ENCODE measurements at regions not wholly inside any gene's neighbourhood (a gene's known extent, or its start where the extent isn't known, plus 50 kb on each side); places are given as distances from the start of the nearest gene placed in this dataset.

DNA sequence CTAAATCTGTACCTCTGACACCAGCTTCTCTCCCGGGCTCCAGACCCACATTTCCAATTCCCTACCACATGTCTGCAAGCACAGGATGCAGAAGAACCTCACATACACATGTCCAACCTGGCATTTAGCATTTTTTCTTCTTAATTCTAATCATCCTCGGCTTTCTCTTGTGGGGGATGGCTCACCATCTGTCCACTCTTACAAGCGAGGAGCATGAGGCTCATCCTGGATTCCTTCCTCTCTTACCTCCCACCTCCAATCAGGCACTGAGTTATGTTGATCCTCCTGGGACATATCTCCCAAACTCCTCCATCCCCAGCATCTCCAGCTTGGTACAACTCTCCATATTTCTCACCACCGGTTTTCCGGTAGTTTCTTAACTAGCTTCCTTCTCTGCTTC lies 149.8 kb upstream of the LARGE1 start:
- no peaks in the 10 kb centered on the region for H3K36me3 ChIP-seq (ENCODE audit: control insufficient read depth in 2 of 2, insufficient read depth in 2 of 2, low read length in 1 of 2)
- WGBS = 93% methylated on average over 5 of the region's 5 CpGs
- H3K4me3 ChIP-seq (ENCODE audit: low read length in 2 of 2) = no peak overlapping the region
- no peak for DNase-seq (ENCODE audit: low read depth in 6 of 9, low spot score in 9 of 9)
- H3K4me1 ChIP-seq (ENCODE audit: control insufficient read depth in 2 of 2, insufficient read depth in 2 of 2, low read length in 2 of 2) = no peaks in the 10 kb centered on the region
- no peak overlapping the region for H3K27ac ChIP-seq (ENCODE audit: low read depth in 1 of 2, low read length in 1 of 2)
- H3K27me3 ChIP-seq (ENCODE audit: control insufficient read depth in 2 of 2, insufficient read depth in 1 of 2, low read length in 1 of 2) = no peaks in the 10 kb centered on the region
- H3K9me3 ChIP-seq (ENCODE audit: control insufficient read depth in 2 of 2, insufficient read depth in 1 of 2, low read length in 1 of 2) = no peaks in the 10 kb centered on the region

DNA sequence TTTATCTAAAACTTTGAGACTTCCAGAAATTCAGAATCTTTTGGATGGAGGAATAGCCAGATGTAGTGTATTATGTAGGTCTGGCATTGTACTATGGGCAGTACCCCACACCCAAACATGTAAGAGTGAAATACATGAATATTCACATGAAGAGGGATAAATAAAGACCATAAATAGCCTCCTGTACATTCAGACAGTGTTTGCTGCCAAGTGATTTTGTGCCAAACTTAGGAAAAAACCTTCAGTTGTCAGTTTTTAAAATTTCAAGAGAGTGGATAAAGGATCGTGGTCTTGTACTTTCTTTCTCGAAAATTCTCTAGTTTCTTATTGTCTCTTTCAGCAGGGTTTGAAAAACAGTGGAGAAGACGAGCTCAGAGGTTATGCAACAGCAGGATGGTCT lies 150.3 kb upstream of the LARGE1 start:
- no peaks in the 10 kb centered on the region for H3K27me3 ChIP-seq (ENCODE audit: control insufficient read depth in 2 of 2, insufficient read depth in 1 of 2, low read length in 1 of 2)
- H3K36me3 ChIP-seq (ENCODE audit: control insufficient read depth in 2 of 2, insufficient read depth in 2 of 2, low read length in 1 of 2) = no peaks in the 10 kb centered on the region
- no peak overlapping the region for H3K4me3 ChIP-seq (ENCODE audit: low read length in 2 of 2)
- no peak overlapping the region for H3K27ac ChIP-seq (ENCODE audit: low read depth in 1 of 2, low read length in 1 of 2)
- H3K4me1 ChIP-seq (ENCODE audit: control insufficient read depth in 2 of 2, insufficient read depth in 2 of 2, low read length in 2 of 2) = no peaks in the 10 kb centered on the region
- H3K9me3 ChIP-seq (ENCODE audit: control insufficient read depth in 2 of 2, insufficient read depth in 1 of 2, low read length in 1 of 2) = no peaks in the 10 kb centered on the region
- WGBS = 72% methylated on average over 3 of the region's 3 CpGs
- DNase-seq (ENCODE audit: low read depth in 6 of 9, low spot score in 9 of 9) = no peak

DNA sequence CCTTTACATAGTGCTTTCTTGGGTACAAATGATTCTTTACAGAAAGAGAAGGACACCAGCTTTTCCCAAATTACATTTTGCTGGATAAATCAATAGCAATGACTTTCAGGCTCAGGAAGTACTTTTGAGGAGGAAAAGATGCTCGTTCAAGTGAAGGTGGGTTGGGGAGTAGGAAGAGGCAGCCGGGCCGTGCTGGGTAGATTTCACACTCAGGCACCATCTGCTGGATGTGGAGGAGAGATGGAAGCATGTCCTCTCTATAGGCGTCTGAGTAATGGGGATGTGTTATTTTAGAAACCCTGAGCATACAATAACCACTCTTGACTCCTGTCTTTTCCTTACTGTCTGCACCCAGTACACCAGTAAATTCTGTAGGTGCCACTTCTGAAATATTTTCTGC lies 152.3 kb upstream of the LARGE1 start:
- Histone ChIP-seq H3K27ac (ENCODE audit: low read depth in 1 of 2, low read length in 1 of 2) (no peak overlapping the region), H3K27me3 (ENCODE audit: control insufficient read depth in 2 of 2, insufficient read depth in 1 of 2, low read length in 1 of 2) (no peaks in the 10 kb centered on the region), H3K4me3 (ENCODE audit: low read length in 2 of 2) (no peak overlapping the region), H3K4me1 (ENCODE audit: control insufficient read depth in 2 of 2, insufficient read depth in 2 of 2, low read length in 2 of 2) (no peaks in the 10 kb centered on the region), H3K36me3 (ENCODE audit: control insufficient read depth in 2 of 2, insufficient read depth in 2 of 2, low read length in 1 of 2) (no peaks in the 10 kb centered on the region), H3K9me3 (ENCODE audit: control insufficient read depth in 2 of 2, insufficient read depth in 1 of 2, low read length in 1 of 2) (no peaks in the 10 kb centered on the region)
- DNase-seq (ENCODE audit: low read depth in 6 of 9, low spot score in 9 of 9) = no peak
- WGBS = 78% methylated on average over 4 of the region's 4 CpGs

DNA sequence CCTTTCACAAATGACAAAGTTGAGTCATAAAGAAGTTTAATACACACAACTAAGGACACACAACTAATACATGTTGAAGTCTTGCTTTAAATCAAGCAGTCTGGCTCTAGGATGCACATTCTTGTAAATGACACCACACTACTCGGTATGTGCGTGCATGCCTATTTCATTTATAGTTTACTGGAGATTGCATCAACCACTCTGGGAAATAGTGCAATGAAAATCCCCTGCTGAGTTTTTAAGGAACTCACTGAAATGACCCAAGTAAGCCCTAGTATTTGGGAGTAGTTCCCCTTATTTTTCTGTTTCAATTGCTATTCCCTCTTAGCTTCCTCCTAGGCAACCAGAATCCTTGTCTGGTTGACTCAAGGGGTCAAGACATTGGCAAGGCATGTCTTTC lies 160.2 kb upstream of the LARGE1 start:
- H3K27me3 ChIP-seq (ENCODE audit: control insufficient read depth in 2 of 2, insufficient read depth in 1 of 2, low read length in 1 of 2) = no peaks in the 10 kb centered on the region
- no peaks in the 10 kb centered on the region for H3K36me3 ChIP-seq (ENCODE audit: control insufficient read depth in 2 of 2, insufficient read depth in 2 of 2, low read length in 1 of 2)
- DNase-seq (ENCODE audit: low read depth in 6 of 9, low spot score in 9 of 9) = no peak
- 95% methylated on average over 2 of the region's 2 CpGs for WGBS
- no peaks in the 10 kb centered on the region for H3K4me1 ChIP-seq (ENCODE audit: control insufficient read depth in 2 of 2, insufficient read depth in 2 of 2, low read length in 2 of 2)
- no peak overlapping the region for H3K27ac ChIP-seq (ENCODE audit: low read depth in 1 of 2, low read length in 1 of 2)
- H3K9me3 ChIP-seq (ENCODE audit: control insufficient read depth in 2 of 2, insufficient read depth in 1 of 2, low read length in 1 of 2) = no peaks in the 10 kb centered on the region
- H3K4me3 ChIP-seq (ENCODE audit: low read length in 2 of 2) = no peak overlapping the region

DNA sequence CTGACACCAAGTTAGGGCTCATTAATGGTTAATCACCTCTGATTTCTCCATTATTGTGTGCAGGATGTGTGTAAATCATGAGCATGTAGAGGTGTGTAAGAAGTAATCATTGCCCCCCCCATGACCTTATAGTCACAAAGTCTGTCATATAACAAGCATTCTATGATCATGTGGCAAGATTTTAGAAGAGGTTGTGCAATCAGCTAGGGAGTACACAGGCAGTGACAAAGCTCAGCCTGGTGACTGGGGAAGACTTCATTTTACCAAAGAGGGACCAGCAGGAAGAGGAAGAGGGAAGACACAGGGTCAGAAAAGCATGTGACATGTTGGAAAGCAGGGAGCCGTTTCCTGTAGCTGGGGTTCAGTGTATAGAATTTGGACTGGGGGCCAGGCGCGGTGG lies 176.5 kb upstream of the LARGE1 start:
- Histone ChIP-seq H3K27me3 (ENCODE audit: control insufficient read depth in 2 of 2, insufficient read depth in 1 of 2, low read length in 1 of 2) (no peaks in the 10 kb centered on the region), H3K4me3 (ENCODE audit: low read length in 2 of 2) (no peak overlapping the region), H3K36me3 (ENCODE audit: control insufficient read depth in 2 of 2, insufficient read depth in 2 of 2, low read length in 1 of 2) (no peaks in the 10 kb centered on the region), H3K27ac (ENCODE audit: low read depth in 1 of 2, low read length in 1 of 2) (no peak overlapping the region), H3K9me3 (ENCODE audit: control insufficient read depth in 2 of 2, insufficient read depth in 1 of 2, low read length in 1 of 2) (peaks cover 1 to 4% of the 10 kb centered on the region in 2 donors), H3K4me1 (ENCODE audit: control insufficient read depth in 2 of 2, insufficient read depth in 2 of 2, low read length in 2 of 2) (no peaks in the 10 kb centered on the region)
- 91% methylated on average over 3 of the region's 3 CpGs for WGBS
- no peak for DNase-seq (ENCODE audit: low read depth in 6 of 9, low spot score in 9 of 9)

DNA sequence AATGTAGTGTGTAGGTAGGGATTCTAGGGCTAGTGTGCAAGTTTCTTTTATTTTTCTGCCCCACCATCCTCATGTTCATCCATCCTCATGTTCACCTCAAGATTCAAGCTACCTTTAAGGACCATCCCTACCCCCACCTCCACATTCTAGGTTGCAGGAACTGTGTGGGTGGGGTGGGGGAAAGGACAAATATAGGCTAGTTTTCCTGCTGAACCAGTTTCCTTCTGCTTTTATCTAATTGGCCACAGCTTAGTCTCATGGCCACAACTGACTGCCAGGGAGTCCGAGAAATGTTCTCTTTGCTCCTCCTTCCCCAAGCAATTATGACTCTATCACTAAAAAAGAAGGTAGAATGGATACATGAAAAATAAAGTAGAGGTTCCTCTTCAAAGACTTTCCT lies 179.0 kb upstream of the LARGE1 start:
- 7% methylated on average over 1 of the region's 1 CpG for WGBS
- peaks cover 1 to 4% of the 10 kb centered on the region in 2 donors for H3K9me3 ChIP-seq (ENCODE audit: control insufficient read depth in 2 of 2, insufficient read depth in 1 of 2, low read length in 1 of 2)
- H3K27ac ChIP-seq (ENCODE audit: low read depth in 1 of 2, low read length in 1 of 2) = no peak overlapping the region
- H3K4me3 ChIP-seq (ENCODE audit: low read length in 2 of 2) = no peak overlapping the region
- no peaks in the 10 kb centered on the region for H3K36me3 ChIP-seq (ENCODE audit: control insufficient read depth in 2 of 2, insufficient read depth in 2 of 2, low read length in 1 of 2)
- no peaks in the 10 kb centered on the region for H3K27me3 ChIP-seq (ENCODE audit: control insufficient read depth in 2 of 2, insufficient read depth in 1 of 2, low read length in 1 of 2)
- H3K4me1 ChIP-seq (ENCODE audit: control insufficient read depth in 2 of 2, insufficient read depth in 2 of 2, low read length in 2 of 2) = no peaks in the 10 kb centered on the region
- DNase-seq (ENCODE audit: low read depth in 6 of 9, low spot score in 9 of 9) = no peak

DNA sequence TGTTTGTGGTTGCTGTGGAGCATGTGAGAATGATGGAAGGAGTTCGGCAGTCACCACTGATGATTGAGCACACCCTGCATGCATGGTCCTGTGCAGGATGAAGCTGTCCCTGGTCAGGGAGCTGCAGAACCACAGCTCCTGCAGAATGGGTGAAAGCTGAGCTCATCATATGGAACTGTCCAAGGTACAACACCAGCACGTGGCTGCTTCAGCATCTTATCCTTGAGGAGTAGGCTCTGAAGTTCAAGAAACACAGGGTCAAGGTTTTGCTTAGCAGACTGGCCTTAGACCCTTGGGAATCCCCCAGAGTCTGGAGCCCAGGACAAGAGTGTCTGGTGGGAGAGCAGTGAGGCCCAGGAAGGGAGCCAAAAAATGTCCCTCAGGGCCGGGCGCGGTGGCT lies 182.4 kb upstream of the LARGE1 start:
- no peaks in the 10 kb centered on the region for H3K27me3 ChIP-seq (ENCODE audit: control insufficient read depth in 2 of 2, insufficient read depth in 1 of 2, low read length in 1 of 2)
- 80% methylated on average over 5 of the region's 5 CpGs for WGBS

DNA sequence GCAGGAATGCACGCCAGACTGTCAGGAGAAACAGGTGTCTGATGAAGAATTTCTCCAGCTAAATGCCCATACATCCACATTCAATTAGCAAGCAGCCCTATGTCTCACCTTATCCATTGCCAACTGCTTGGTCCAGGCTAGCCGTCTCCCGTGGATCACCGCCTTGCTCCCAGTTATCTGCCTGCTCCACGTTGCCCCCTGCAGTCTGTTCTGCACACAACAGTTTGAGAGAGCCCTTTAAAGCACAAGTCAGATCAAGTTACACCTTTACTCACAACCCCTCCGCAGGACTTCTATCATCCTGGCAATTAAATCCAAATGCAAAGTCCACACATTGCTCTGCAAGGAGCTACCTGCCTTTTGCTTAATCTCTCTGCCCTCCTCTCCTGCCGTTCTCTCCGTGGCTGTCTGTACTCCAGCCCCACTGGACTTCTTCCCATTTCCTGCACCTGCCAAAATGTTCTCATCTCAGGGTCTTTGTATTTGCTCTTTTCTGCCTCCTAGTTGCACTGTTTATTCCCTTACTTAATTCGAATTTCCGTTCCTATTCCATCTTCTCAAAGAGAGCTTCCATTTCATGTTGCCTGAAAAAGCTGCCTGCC lies 185.3 kb upstream of the LARGE1 start:
- peak in 1 of 9 donors; percentile 2 for DNase-seq (ENCODE audit: low read depth in 6 of 9, low spot score in 9 of 9)
- Histone ChIP-seq H3K4me3 (ENCODE audit: low read length in 2 of 2) (no peak overlapping the region), H3K36me3 (ENCODE audit: control insufficient read depth in 2 of 2, insufficient read depth in 2 of 2, low read length in 1 of 2) (no peaks in the 10 kb centered on the region), H3K4me1 (ENCODE audit: control insufficient read depth in 2 of 2, insufficient read depth in 2 of 2, low read length in 2 of 2) (no peaks in the 10 kb centered on the region), H3K9me3 (ENCODE audit: control insufficient read depth in 2 of 2, insufficient read depth in 1 of 2, low read length in 1 of 2) (no peaks in the 10 kb centered on the region), H3K27me3 (ENCODE audit: control insufficient read depth in 2 of 2, insufficient read depth in 1 of 2, low read length in 1 of 2) (no peaks in the 10 kb centered on the region), H3K27ac (ENCODE audit: low read depth in 1 of 2, low read length in 1 of 2) (no peak overlapping the region)
- WGBS = 17% methylated on average over 10 of the region's 10 CpGs

More for the DNA sequence above, 182.4 kb upstream of the LARGE1 start:
- H3K36me3 ChIP-seq (ENCODE audit: control insufficient read depth in 2 of 2, insufficient read depth in 2 of 2, low read length in 1 of 2) = no peaks in the 10 kb centered on the region
- DNase-seq (ENCODE audit: low read depth in 6 of 9, low spot score in 9 of 9) = no peak
- no peaks in the 10 kb centered on the region for H3K4me1 ChIP-seq (ENCODE audit: control insufficient read depth in 2 of 2, insufficient read depth in 2 of 2, low read length in 2 of 2)
- no peak overlapping the region for H3K27ac ChIP-seq (ENCODE audit: low read depth in 1 of 2, low read length in 1 of 2)
- no peak overlapping the region for H3K4me3 ChIP-seq (ENCODE audit: low read length in 2 of 2)
- no peaks in the 10 kb centered on the region for H3K9me3 ChIP-seq (ENCODE audit: control insufficient read depth in 2 of 2, insufficient read depth in 1 of 2, low read length in 1 of 2)

DNA sequence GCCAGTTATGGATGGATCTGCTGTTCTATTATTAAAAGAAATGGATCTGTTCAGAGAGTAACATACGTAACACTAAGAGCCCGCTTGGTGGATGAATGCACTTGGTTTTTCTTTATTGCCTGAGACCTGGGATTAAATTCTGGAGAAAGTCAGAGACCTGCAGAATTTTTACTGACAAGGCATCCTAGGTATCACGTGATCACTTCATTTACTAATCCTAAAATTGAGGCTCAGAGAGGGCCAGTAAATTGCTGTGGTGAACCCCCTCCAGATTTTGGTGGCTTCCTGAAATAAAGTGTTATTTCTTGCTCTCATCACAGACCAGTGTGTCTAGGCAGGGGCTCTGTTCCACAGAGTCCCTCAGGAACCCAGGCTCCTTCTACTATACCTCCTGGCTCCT lies 187.9 kb upstream of the LARGE1 start:
- no peak for DNase-seq (ENCODE audit: low read depth in 6 of 9, low spot score in 9 of 9)
- H3K4me3 ChIP-seq (ENCODE audit: low read length in 2 of 2) = no peak overlapping the region
- WGBS = 92% methylated on average over 3 of the region's 3 CpGs
- H3K27me3 ChIP-seq (ENCODE audit: control insufficient read depth in 2 of 2, insufficient read depth in 1 of 2, low read length in 1 of 2) = no peaks in the 10 kb centered on the region
- H3K4me1 ChIP-seq (ENCODE audit: control insufficient read depth in 2 of 2, insufficient read depth in 2 of 2, low read length in 2 of 2) = no peaks in the 10 kb centered on the region
- H3K27ac ChIP-seq (ENCODE audit: low read depth in 1 of 2, low read length in 1 of 2) = no peak overlapping the region
- H3K36me3 ChIP-seq (ENCODE audit: control insufficient read depth in 2 of 2, insufficient read depth in 2 of 2, low read length in 1 of 2) = no peaks in the 10 kb centered on the region
- H3K9me3 ChIP-seq (ENCODE audit: control insufficient read depth in 2 of 2, insufficient read depth in 1 of 2, low read length in 1 of 2) = no peaks in the 10 kb centered on the region

Data from thymus (tissue), 11 donors.